Smooth muscle cell (in vitro differentiated cells): ENCODE measurements at regions not wholly inside any gene's neighbourhood (a gene's known extent, or its start where the extent isn't known, plus 50 kb on each side); places are given as distances from the start of the nearest gene placed in this dataset.

Source experiments
- DNase-seq: peaks from one replicate; lab custom pipeline; 2025; ENCODE audit not compliant: unreplicated experiment; lab: John Stamatoyannopoulos, UW
- H2AFZ ChIP-seq: fragments of 200-600 bp; sonication (generic); 2 replicates; pipeline ENCODE4 v1.6.0; 2016; ENCODE audit warnings: antibody characterized with exemption, low read depth, mild to moderate bottlenecking
- H3F3A ChIP-seq: fragments of 200-600 bp; sonication (generic); 2 replicates; pipeline ENCODE4 v1.6.0; 2017; ENCODE audit warnings: antibody characterized with exemption, low read depth
- H3K27ac ChIP-seq: fragments of 200-600 bp; sonication (generic); 2 replicates; pipeline ENCODE4 v1.5.1; 2016; ENCODE audit warnings: low read depth, mild to moderate bottlenecking
- H3K27me3 ChIP-seq: fragments of 200-600 bp; sonication (generic); 2 replicates; pipeline ENCODE4 v1.6.1; 2016; ENCODE audit warnings: low read depth, mild to moderate bottlenecking
- H3K36me3 ChIP-seq: fragments of 200-600 bp; sonication (generic); 2 replicates; pipeline ENCODE4 v1.5.1; 2016; ENCODE audit warnings: low read depth
- H3K4me1 ChIP-seq: fragments of 200-600 bp; sonication (generic); 2 replicates; pipeline ENCODE4 v1.5.1; 2016; ENCODE audit warnings: low read depth
- H3K4me2 ChIP-seq: fragments of 200-600 bp; sonication (generic); 2 replicates; pipeline ENCODE4 v1.6.0; 2016; ENCODE audit warnings: mild to moderate bottlenecking
- H3K4me3 ChIP-seq: fragments of 200-600 bp; sonication (generic); 2 replicates; pipeline ENCODE4 v1.5.1; 2016; ENCODE audit warnings: mild to moderate bottlenecking
- H3K79me2 ChIP-seq: fragments of 200-600 bp; sonication (generic); 2 replicates; pipeline ENCODE4 v1.6.0; 2016; ENCODE audit warnings: low read depth, mild to moderate bottlenecking
- H3K9ac ChIP-seq: fragments of 200-600 bp; sonication (generic); 2 replicates; pipeline ENCODE4 v1.6.0; 2016; ENCODE audit warnings: low read depth
- H3K9me3 ChIP-seq: fragments of 200-600 bp; sonication (generic); replicated peaks from 2 replicates; pipeline ENCODE4 v1.5.1; 2016; ENCODE audit warnings: low read depth
- H4K20me1 ChIP-seq: fragments of 200-600 bp; sonication (generic); 2 replicates; pipeline ENCODE4 v1.6.0; 2016; ENCODE audit warnings: low read depth
- WGBS: methylation state at CpG from one replicate; pipeline ENCODE4 v1.1.7; 2016; ENCODE audit warnings: low lambda C conversion rate; 5-methylcytosine and 5-hydroxymethylcytosine counted together
- TF ChIP-seq, protein P1 (sequence below): fragments of 200-600 bp; sonication (generic); IDR thresholded peaks from 2 replicates; pipeline ENCODE4 v1.5.1; 2017; ENCODE audit warnings: borderline replicate concordance, mild to moderate bottlenecking, antibody characterized with exemption; ENCODE audit not compliant: insufficient read depth, poor library complexity, severe bottlenecking

DNA sequence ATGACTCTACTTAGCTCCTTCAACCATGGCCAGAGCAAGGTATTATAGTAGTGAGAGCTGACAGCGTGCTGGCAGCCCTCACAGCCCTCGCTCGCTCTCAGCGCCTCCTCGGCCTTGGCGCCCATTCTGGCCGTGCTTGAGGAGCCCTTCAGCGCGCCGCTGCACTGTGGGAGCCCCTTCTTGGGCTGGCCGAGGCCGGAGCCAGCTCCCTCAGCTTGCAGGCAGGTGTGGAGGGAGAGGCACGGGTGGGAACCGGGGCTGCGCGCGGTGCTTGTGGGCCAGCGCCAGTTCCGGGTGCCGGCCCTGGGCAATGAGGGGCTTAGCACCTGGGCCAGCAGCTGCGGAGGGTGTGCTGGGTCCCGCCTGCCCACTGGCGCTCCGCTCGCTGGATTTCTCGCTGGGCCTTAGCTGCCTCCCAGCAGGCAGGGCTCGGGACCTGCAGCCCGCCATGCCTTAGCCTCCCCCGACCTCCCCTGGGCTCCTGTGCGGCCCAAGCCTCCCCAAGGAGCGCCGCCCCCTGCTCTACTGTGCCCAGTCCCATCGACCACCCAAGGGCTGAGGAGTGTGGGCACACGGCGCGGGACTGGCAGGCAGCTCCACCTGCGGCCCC is 63.1 kb downstream of the SPATA19 start:
- Histone ChIP-seq H3F3A (no peaks in the 10 kb centered on the region), H3K27me3 (peaks cover 10% of the 10 kb centered on the region), H3K4me3 (no peak overlapping the region), H3K9ac (no peak overlapping the region), H3K4me1 (no peaks in the 10 kb centered on the region), H3K27ac (no peak overlapping the region), H3K4me2 (no peak overlapping the region), H3K79me2 (no peaks in the 10 kb centered on the region), H2AFZ (no peak overlapping the region), H3K9me3 (no peaks in the 10 kb centered on the region), H4K20me1 (no peaks in the 10 kb centered on the region), H3K36me3 (no peaks in the 10 kb centered on the region)
- DNase-seq: no peak
- TF ChIP-seq, protein P1, sequence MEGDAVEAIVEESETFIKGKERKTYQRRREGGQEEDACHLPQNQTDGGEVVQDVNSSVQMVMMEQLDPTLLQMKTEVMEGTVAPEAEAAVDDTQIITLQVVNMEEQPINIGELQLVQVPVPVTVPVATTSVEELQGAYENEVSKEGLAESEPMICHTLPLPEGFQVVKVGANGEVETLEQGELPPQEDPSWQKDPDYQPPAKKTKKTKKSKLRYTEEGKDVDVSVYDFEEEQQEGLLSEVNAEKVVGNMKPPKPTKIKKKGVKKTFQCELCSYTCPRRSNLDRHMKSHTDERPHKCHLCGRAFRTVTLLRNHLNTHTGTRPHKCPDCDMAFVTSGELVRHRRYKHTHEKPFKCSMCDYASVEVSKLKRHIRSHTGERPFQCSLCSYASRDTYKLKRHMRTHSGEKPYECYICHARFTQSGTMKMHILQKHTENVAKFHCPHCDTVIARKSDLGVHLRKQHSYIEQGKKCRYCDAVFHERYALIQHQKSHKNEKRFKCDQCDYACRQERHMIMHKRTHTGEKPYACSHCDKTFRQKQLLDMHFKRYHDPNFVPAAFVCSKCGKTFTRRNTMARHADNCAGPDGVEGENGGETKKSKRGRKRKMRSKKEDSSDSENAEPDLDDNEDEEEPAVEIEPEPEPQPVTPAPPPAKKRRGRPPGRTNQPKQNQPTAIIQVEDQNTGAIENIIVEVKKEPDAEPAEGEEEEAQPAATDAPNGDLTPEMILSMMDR: no peak
- WGBS: 97% methylated on average over 25 of the region's 37 CpGs

DNA sequence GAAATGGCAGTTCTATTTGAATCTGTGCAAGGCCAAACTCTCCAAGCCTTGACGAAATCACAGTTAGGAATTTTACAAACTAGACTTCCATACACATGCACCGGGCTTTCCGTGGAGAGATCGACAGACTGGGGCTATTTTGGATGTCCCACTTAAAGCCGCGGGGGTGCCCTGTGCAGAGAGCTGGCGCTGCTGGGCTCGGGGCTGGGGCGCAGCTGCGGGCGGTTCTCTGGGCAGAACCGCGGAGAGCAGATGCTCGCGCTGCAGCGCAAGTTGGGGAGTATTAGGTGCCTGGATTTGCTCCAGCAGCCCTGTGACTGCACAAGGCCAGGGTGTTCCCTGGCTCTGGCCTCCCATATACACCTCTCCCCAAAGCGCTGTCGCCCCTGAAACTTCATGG is 67.2 kb downstream of the SPATA19 start:
- no peaks in the 10 kb centered on the region for H3K36me3 ChIP-seq
- TF ChIP-seq, protein P1: no peak
- H3K4me3 ChIP-seq: no peak overlapping the region
- DNase-seq: no peak
- 93% methylated on average over 18 of the region's 18 CpGs for WGBS
- peaks cover 4% of the 10 kb centered on the region for H3K27me3 ChIP-seq
- H3K9ac ChIP-seq: no peak overlapping the region
- H3K9me3 ChIP-seq: no peaks in the 10 kb centered on the region
- H2AFZ ChIP-seq: no peak overlapping the region
- no peak overlapping the region for H3K27ac ChIP-seq
- no peaks in the 10 kb centered on the region for H3F3A ChIP-seq
- H3K79me2 ChIP-seq: no peaks in the 10 kb centered on the region
- no peaks in the 10 kb centered on the region for H3K4me1 ChIP-seq
- H4K20me1 ChIP-seq: no peaks in the 10 kb centered on the region
- H3K4me2 ChIP-seq: no peak overlapping the region

DNA sequence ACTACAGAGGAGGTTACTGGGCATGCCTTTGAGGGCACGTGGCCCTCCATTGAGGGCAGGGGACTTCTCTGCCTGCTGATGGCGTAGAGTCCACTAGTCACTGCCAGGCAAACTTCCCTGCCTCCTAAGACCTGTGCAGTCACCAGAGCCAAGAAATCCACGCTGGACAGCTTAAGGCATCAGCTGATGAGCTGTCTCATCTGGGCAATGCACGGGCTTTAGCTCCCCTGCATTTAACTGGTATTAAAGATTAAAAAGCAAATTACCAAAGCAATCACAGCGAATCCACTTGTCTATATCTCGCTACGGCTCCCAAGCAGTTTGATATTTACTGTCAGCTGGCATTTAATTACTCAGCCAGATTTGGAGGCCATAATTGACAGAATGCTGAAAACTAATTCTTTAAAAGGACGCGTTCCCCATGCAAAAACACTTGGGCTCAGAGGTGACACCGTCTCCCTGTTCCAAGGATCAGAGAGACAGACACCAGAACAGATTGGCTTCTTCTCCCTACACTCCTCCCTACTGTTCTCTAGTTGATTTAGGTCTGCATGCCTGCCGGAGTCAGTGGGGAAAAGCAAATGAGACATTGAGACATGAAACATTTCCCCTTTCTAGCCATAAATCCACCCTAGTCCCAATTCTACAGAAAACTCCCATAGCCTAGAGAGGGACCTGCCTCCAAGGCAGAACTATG is 68.5 kb downstream of the SPATA19 start:
- Histone ChIP-seq H3K27me3 (peaks cover 4% of the 10 kb centered on the region), H3F3A (no peaks in the 10 kb centered on the region), H3K36me3 (no peaks in the 10 kb centered on the region), H2AFZ (no peak overlapping the region), H3K4me2 (no peak overlapping the region), H3K9me3 (no peaks in the 10 kb centered on the region), H3K79me2 (no peaks in the 10 kb centered on the region), H3K4me1 (no peaks in the 10 kb centered on the region), H3K9ac (no peak overlapping the region), H4K20me1 (no peaks in the 10 kb centered on the region), H3K4me3 (no peak overlapping the region), H3K27ac (no peak overlapping the region)
- TF ChIP-seq, protein P1: no peak
- no peak for DNase-seq
- WGBS: 84% methylated on average over 11 of the region's 11 CpGs

DNA sequence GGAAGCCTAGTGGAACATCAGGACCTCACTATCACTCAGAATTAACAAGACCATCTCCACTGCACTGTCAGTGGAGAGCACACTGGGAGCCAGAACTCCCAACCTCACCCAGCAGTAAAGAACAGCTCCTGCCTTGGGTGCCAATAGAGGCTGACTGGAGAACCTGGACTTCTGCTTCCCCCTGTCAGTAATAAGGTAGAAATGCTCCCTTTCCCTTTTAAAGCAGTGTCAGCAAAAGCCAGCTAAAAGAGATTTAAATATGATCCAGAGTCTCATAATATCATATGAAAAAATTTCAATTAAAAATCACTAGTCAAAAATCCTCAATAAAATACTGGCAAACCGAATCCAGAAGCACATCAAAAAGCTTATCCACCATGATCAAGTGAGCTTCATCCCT is 82.8 kb downstream of the SPATA19 start:
- Histone ChIP-seq H3K9ac (no peak overlapping the region), H3K36me3 (no peaks in the 10 kb centered on the region), H3K79me2 (no peaks in the 10 kb centered on the region), H3K27me3 (peaks cover 5% of the 10 kb centered on the region), H3F3A (no peaks in the 10 kb centered on the region), H3K4me3 (no peak overlapping the region), H2AFZ (no peak overlapping the region), H4K20me1 (no peaks in the 10 kb centered on the region), H3K4me1 (no peaks in the 10 kb centered on the region), H3K9me3 (no peaks in the 10 kb centered on the region), H3K27ac (no peak overlapping the region), H3K4me2 (no peak overlapping the region)
- no peak for DNase-seq
- whole genome bisulfite sequencing: 74% methylated on average over 1 of the region's 1 CpG
- TF ChIP-seq, protein P1: no peak
